SK-N-SH (cell line): ENCODE measurements at regions not wholly inside any gene's neighbourhood (a gene's known extent, or its start where the extent isn't known, plus 50 kb on each side); places are given as distances from the start of the nearest gene placed in this dataset.
"Not testable (repeated sequence)": the region's sequence is repeated elsewhere in the genome, so short reads cannot be mapped to it uniquely, and the experiment has no call there.

Experiments used
- CTCF ChIA-PET: fragments of 300-600, 350-600 bp; formaldehyde crosslinking; extraction: SDS; loops from one replicate; lab custom pipeline; 2021; lab: Yijun Ruan, JAX
- POLR2A ChIA-PET: fragments of 350-600 bp; sonication (Branson Sonifier 250); formaldehyde crosslinking; extraction: SDS; loops from one replicate; lab custom pipeline; 2020; ENCODE audit warnings: antibody characterized with exemption, inconsistent platforms; lab: Yijun Ruan, JAX
- DNase-seq: peaks from one replicate; pipeline ENCODE4 v3.0.0; 2012
- H2AFZ ChIP-seq: fragments of 200-600 bp; sonication (generic); 2 replicates; pipeline ENCODE4 v1.8.1; 2016; ENCODE audit warnings: antibody characterized with exemption, mild to moderate bottlenecking, low read depth
- H3F3A ChIP-seq: fragments of 200-600 bp; sonication (generic); replicated peaks from 2 replicates; pipeline ENCODE3; 2016; ENCODE audit warnings: antibody characterized with exemption, mild to moderate bottlenecking; ENCODE audit not compliant: insufficient read depth
- H3K27ac ChIP-seq, 2 experiments: fragments of 200-500 bp in 1 of 2; fragments of 200-600 bp in 1 of 2; sonication (Bioruptor generic) in 1 of 2; sonication (generic), shearing (Covaris generic) in 1 of 2; 2 replicates each; pipeline versions ENCODE4 v1.5.1 to v1.6.1; 2014 to 2016; ENCODE audit warnings: low read depth in 2 of 2, inconsistent platforms in 1 of 2, low read length in 1 of 2, mild to moderate bottlenecking in 1 of 2, mixed read lengths in 1 of 2
- H3K27me3 ChIP-seq: fragments of 200-600 bp; sonication (generic), shearing (Covaris generic); 2 replicates; pipeline ENCODE4 v1.6.1; 2016; ENCODE audit warnings: mixed run types; ENCODE audit not compliant: insufficient read depth
- H3K36me3 ChIP-seq, 2 experiments: fragments of 200-500 bp in 1 of 2; fragments of 200-600 bp in 1 of 2; sonication (Bioruptor generic) in 1 of 2; sonication (generic) in 1 of 2; replicated peaks in 1 of 2; 2 replicates each; pipeline versions ENCODE3 to v1.5.1; 2014 to 2016; ENCODE audit warnings: low read length in 1 of 2, mild to moderate bottlenecking in 1 of 2; ENCODE audit not compliant: insufficient read depth in 2 of 2, control insufficient read depth in 1 of 2
- H3K4me1 ChIP-seq, 2 experiments: fragments of 200-500 bp in 1 of 2; fragments of 200-600 bp in 1 of 2; sonication (Bioruptor generic) in 1 of 2; sonication (generic), shearing (Covaris generic) in 1 of 2; 2 replicates each; pipeline versions ENCODE4 v1.5.1 to v1.6.1; 2014 to 2016; ENCODE audit warnings: low read depth in 1 of 2, low read length in 1 of 2, mixed run types in 1 of 2; ENCODE audit not compliant: insufficient read depth in 2 of 2, control insufficient read depth in 1 of 2
- H3K4me2 ChIP-seq: fragments of 200-600 bp; sonication (generic), shearing (Covaris generic); 2 replicates; pipeline ENCODE4 v1.6.1; 2017; ENCODE audit warnings: mixed run types
- H3K4me3 ChIP-seq, 2 experiments: fragments of 200-500 bp in 1 of 2; fragments of 200-600 bp in 1 of 2; sonication (Bioruptor generic) in 1 of 2; sonication (generic), shearing (Covaris generic) in 1 of 2; 2 replicates each; pipeline versions ENCODE4 v1.5.1 to v1.8.1; 2014 to 2016; ENCODE audit warnings: low read depth in 2 of 2, inconsistent platforms in 1 of 2, low read length in 1 of 2, mild to moderate bottlenecking in 1 of 2, mixed read lengths in 1 of 2, moderate library complexity in 1 of 2
- H3K79me2 ChIP-seq: fragments of 200-600 bp; sonication (generic); 2 replicates; pipeline ENCODE4 v1.8.1; 2017; ENCODE audit warnings: mild to moderate bottlenecking; ENCODE audit not compliant: insufficient read depth
- H3K9ac ChIP-seq: fragments of 200-600 bp; sonication (generic); 2 replicates; pipeline ENCODE4 v1.6.1; 2017; ENCODE audit warnings: mixed run types
- H3K9me2 ChIP-seq: fragments of 200-600 bp; sonication (generic); 2 replicates; pipeline ENCODE4 v1.6.1; 2017; ENCODE audit warnings: mixed run types
- H3K9me3 ChIP-seq: fragments of 200-600 bp; sonication (generic); 2 replicates; pipeline ENCODE4 v1.6.1; 2017; ENCODE audit warnings: mixed run types, mild to moderate bottlenecking, moderate library complexity
- H4K20me1 ChIP-seq: fragments of 200-600 bp; sonication (generic); 2 replicates; pipeline ENCODE4 v1.6.1; 2017; ENCODE audit warnings: mild to moderate bottlenecking, mixed run types; ENCODE audit not compliant: insufficient read depth
- WGBS: methylation state at CpG from one replicate; pipeline ENCODE4 v1.1.6; 2017; ENCODE audit warnings: low lambda C conversion rate; 5-methylcytosine and 5-hydroxymethylcytosine counted together
- TF ChIP-seq, protein P1 (sequence below): fragments of 200-600 bp; sonication (generic); IDR thresholded peaks from 2 replicates; pipeline ENCODE4 v1.6.1; 2017; ENCODE audit warnings: antibody characterized with exemption, mild to moderate bottlenecking, moderate library complexity

DNA sequence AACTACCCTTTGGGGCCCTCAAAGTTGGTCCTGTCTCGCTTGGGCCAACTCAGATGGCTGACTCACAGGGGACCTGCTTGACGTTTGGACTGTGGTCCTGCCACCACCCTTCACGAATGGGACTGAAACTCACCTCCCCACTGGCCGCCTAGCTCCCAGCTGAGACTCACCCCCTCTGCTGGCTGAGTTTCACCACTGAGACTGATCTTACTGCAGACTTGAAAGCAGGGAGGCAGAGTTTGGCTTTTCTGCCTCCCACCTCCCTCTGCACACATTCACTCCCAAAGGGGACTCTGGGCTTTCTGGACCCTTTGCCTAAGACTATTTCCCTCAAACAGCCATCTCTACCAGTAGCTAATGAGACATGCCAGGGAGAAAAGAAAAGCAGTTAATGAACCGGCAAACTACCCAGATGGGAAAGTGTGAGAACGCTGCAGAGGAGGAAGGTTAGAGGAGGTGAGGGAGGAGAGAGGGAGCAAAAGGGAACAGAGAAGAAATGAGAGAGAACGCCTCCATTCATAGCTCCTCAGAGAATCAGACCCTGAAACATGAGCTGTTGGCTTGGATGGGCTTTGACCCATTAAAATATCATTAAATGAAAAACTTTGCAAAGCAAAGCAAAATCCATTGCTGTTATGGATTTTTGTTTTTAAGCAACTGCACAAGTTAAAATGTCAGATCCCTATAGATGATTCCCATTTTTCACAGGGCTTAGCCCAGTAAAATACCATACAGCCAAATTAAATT lies 139.5 kb downstream of the SEPTIN14 start:
- H3K9me3 ChIP-seq, H3K4me1 ChIP-seq, H4K20me1 ChIP-seq, H3K9ac ChIP-seq, H2AFZ ChIP-seq, H3K4me3 ChIP-seq, H3K27ac ChIP-seq, DNase-seq, CTCF ChIA-PET, H3K79me2 ChIP-seq, H3F3A ChIP-seq, H3K36me3 ChIP-seq, H3K4me2 ChIP-seq, H3K9me2 ChIP-seq, POLR2A ChIA-PET, H3K27me3 ChIP-seq: not testable (repeated sequence)
- TF ChIP-seq, protein P1, sequence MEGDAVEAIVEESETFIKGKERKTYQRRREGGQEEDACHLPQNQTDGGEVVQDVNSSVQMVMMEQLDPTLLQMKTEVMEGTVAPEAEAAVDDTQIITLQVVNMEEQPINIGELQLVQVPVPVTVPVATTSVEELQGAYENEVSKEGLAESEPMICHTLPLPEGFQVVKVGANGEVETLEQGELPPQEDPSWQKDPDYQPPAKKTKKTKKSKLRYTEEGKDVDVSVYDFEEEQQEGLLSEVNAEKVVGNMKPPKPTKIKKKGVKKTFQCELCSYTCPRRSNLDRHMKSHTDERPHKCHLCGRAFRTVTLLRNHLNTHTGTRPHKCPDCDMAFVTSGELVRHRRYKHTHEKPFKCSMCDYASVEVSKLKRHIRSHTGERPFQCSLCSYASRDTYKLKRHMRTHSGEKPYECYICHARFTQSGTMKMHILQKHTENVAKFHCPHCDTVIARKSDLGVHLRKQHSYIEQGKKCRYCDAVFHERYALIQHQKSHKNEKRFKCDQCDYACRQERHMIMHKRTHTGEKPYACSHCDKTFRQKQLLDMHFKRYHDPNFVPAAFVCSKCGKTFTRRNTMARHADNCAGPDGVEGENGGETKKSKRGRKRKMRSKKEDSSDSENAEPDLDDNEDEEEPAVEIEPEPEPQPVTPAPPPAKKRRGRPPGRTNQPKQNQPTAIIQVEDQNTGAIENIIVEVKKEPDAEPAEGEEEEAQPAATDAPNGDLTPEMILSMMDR = peak; percentile 46
- WGBS = 13% methylated on average over 4 of the region's 7 CpGs

DNA sequence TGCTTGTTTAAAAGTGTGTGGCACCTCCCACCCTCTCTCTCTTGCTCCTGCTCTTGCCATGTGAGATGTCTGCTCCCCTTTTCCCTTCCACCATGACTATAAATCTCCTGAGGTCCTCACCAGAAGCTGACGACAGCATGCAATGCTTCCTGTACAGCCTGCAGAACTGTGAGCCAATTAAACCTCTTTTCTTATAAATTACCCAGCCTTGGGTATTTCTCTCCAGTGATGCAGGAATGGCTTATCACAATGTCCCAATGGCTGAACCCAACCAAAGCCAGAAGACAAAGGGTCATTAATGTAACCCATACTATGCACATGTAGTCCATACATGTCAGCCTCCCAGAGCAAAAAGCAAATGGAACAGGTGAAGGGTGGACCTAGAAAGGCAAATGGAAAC lies 141.5 kb downstream of the SEPTIN14 start:
- H3K4me3 ChIP-seq, H3K79me2 ChIP-seq, H3K27ac ChIP-seq, H3K9me3 ChIP-seq, DNase-seq, H3F3A ChIP-seq, H3K9ac ChIP-seq, H2AFZ ChIP-seq, H3K27me3 ChIP-seq, H3K9me2 ChIP-seq, CTCF ChIA-PET, H3K36me3 ChIP-seq, H3K4me2 ChIP-seq, H3K4me1 ChIP-seq, POLR2A ChIA-PET, H4K20me1 ChIP-seq: not testable (repeated sequence)
- 58% methylated on average over 1 of the region's 1 CpG for WGBS

DNA sequence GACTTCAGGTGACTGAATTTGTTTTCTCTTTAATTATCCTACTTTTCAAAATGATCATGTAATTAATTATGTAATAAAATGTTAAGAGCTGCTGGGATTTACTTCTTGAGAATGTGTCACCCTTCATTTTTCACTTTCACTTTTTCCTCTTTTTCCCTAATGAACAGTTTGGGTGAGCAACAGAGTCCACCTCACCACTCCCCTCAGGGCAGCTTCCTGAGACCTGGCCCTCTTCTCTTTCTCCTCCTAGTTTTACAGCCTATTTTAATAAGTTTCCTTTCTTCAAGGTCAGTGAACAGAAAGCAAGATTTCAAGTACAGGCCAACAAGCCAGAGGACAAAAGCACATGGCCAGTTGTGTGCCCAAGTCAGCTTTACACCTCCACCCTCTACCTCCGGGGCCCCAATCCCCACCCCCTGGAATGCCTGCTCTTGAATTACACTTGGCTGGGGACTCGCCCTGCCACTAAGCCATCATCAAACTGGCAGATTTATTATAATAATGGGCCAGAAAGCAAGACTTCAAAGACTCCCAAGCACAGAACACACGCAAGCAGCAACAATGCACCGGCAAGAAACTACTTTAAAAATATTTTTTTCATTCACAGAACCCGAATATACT lies 143.1 kb upstream of the VOPP1 start:
- H3K9me3 ChIP-seq, H3K4me2 ChIP-seq, H3K27ac ChIP-seq, H3F3A ChIP-seq, H3K4me3 ChIP-seq, DNase-seq, H3K9ac ChIP-seq, POLR2A ChIA-PET, H3K36me3 ChIP-seq, H2AFZ ChIP-seq, H3K9me2 ChIP-seq, H3K4me1 ChIP-seq, H3K79me2 ChIP-seq, H4K20me1 ChIP-seq, CTCF ChIA-PET: not testable (repeated sequence)
- peaks cover 11% of the 10 kb centered on the region; the same call in 1 of the 2 replicates for H3K27me3 ChIP-seq
- 15% methylated on average over 4 of the region's 5 CpGs for WGBS

DNA sequence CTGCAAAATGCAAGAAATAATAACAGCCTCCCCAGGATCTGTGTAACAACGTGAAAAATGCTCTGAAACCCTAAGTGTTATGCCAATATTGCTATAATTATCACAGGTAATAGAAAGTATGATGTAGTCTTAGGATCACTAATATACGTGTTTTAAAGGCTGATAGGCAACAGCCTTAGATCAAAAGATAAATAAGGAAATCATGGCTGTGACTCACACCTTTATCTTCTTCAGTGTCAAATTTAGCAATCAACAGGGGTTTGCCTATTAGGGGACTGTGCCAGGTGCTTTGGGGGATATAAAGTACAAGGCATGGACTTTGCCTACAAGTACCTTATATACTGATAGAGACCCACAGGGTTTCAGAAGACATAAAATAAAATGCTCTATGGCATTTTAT lies 142.1 kb upstream of the VOPP1 start:
- H3K27ac ChIP-seq, H3K79me2 ChIP-seq, H3F3A ChIP-seq, H3K9ac ChIP-seq, CTCF ChIA-PET, DNase-seq, H3K36me3 ChIP-seq, H3K4me3 ChIP-seq, POLR2A ChIA-PET, H3K9me3 ChIP-seq, H3K9me2 ChIP-seq, H3K4me2 ChIP-seq, H4K20me1 ChIP-seq, H3K4me1 ChIP-seq, H2AFZ ChIP-seq: not testable (repeated sequence)
- peaks cover 11% of the 10 kb centered on the region; the same call in 1 of the 2 replicates for H3K27me3 ChIP-seq
- 6% methylated on average over 2 of the region's 2 CpGs for WGBS

DNA sequence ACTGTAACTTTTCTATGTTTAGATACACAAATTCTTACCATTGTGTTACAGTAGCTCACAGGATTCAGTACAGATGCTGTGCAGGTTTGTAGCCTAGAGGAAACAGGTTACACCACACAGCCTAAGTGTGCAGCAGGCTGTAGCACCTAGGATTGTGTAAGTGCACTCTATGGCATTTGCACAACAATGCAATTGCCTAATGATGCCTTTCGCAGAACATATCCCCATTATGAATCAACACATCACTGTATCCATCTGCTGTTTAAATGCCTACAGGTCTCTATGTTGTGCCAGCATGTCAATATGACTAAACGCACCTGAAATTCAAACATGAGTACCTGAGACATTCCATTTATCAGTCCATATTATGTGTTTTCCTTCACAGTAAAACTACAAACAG lies 138.0 kb upstream of the VOPP1 start:
- not testable (repeated sequence) for H3K9me2 ChIP-seq

DNA sequence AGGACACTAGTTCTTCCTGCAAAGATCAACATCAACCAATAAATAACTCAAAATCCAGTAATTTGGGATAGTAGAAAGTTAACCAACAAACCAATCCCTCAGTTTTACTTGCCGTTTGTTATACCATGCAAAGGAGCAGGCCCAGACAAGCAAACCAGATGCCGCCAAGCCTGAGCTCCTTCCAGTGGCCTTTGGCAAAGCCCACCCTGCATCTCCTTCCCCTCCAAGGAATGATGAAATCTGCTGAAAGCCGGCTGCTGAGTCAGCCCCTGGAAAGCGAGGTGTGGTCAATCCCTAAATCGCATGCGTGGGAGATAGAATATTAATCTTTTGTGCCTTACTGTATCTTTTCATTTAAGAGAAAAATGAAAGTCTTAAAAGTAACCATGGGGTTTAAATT lies 135.7 kb upstream of the VOPP1 start:
- POLR2A ChIA-PET, H3K36me3 ChIP-seq, H3K4me3 ChIP-seq, H3K79me2 ChIP-seq, DNase-seq, H3K4me1 ChIP-seq, H3K9me3 ChIP-seq, H4K20me1 ChIP-seq, CTCF ChIA-PET, H3K27me3 ChIP-seq, H2AFZ ChIP-seq, H3K4me2 ChIP-seq, H3F3A ChIP-seq, H3K9ac ChIP-seq, H3K9me2 ChIP-seq, H3K27ac ChIP-seq: not testable (repeated sequence)
- WGBS = 63% methylated on average over 6 of the region's 6 CpGs

More for the DNA sequence above, 138.0 kb upstream of the VOPP1 start:
- H3K79me2 ChIP-seq, H3K4me3 ChIP-seq, H3K9me3 ChIP-seq, H2AFZ ChIP-seq, H3F3A ChIP-seq, H3K27ac ChIP-seq, H3K36me3 ChIP-seq, H3K9ac ChIP-seq, DNase-seq, CTCF ChIA-PET, H3K4me1 ChIP-seq, H4K20me1 ChIP-seq, H3K4me2 ChIP-seq, POLR2A ChIA-PET: not testable (repeated sequence)
- H3K27me3 ChIP-seq = peaks cover 11% of the 10 kb centered on the region; the same call in 1 of the 2 replicates
- 13% methylated on average over 2 of the region's 2 CpGs for WGBS
